ENCODE measurements at regions not wholly inside any gene's neighbourhood (a gene's known extent, or its start where the extent isn't known, plus 50 kb on each side); places are given as distances from the start of the nearest gene placed in this dataset.

- Mint-ChIP-seq H3K4me1 (no peaks in the 10 kb centered on the region), H3K27ac (no peak overlapping the region), H3K36me3 (no peaks in the 10 kb centered on the region), H3K9me3 (no peaks in the 10 kb centered on the region), H3K27me3 (ENCODE audit: insufficient read depth, low read depth) (no peaks in the 10 kb centered on the region), H3K4me3 (no peak overlapping the region)
- H3K27ac ChIP-seq: no peak overlapping the region
- H3F3A ChIP-seq (ENCODE audit: low read depth): no peaks in the 10 kb centered on the region
- H3K4me1 ChIP-seq: no peaks in the 10 kb centered on the region
- peaks cover 8% of the 10 kb centered on the region for H3K9me3 ChIP-seq (ENCODE audit: low read depth)
- H3K27me3 ChIP-seq: no peaks in the 10 kb centered on the region
- H2AFZ ChIP-seq (replicated peaks): no peak overlapping the region
- no peaks in the 10 kb centered on the region for H4K20me1 ChIP-seq (ENCODE audit: low read depth)
- no peaks in the 10 kb centered on the region for H3K36me3 ChIP-seq
- H3K4me3 ChIP-seq: no peak overlapping the region
- no peak overlapping the region for H3K9ac ChIP-seq
- no peaks in the 10 kb centered on the region for H3K79me2 ChIP-seq (ENCODE audit: low read depth)
- DNase-seq (ENCODE audit: low spot score): no peak
- TF ChIP-seq EZH2phosphoT487 (IDR thresholded peaks at IDR 0.05): no peak
- no peak for TF ChIP-seq CTCF (IDR thresholded peaks at IDR 0.05)
- no peak for TF ChIP-seq EZH2 (IDR thresholded peaks at IDR 0.05)
- no peak overlapping the region for H3K4me2 ChIP-seq
Measured at GRCh38 chrX:79645749-79646148, 278.6 kb upstream of the ITM2A start.

GRCh38 chrX:79631526-79631925 lies 264.4 kb upstream of the ITM2A start:
- Histone ChIP-seq H3K9me3 (ENCODE audit: low read depth) (no peaks in the 10 kb centered on the region), H3K36me3 (no peaks in the 10 kb centered on the region), H3K27ac (no peak overlapping the region), H3K79me2 (ENCODE audit: low read depth) (no peaks in the 10 kb centered on the region), H3K4me2 (no peak overlapping the region), H3K27me3 (no peaks in the 10 kb centered on the region), H4K20me1 (ENCODE audit: low read depth) (no peaks in the 10 kb centered on the region), H2AFZ (replicated peaks) (no peak overlapping the region), H3K9ac (no peak overlapping the region), H3K4me3 (no peak overlapping the region), H3F3A (ENCODE audit: low read depth) (no peaks in the 10 kb centered on the region), H3K4me1 (no peaks in the 10 kb centered on the region)
- Mint-ChIP-seq H3K4me3 (no peak overlapping the region), H3K27ac (no peak overlapping the region), H3K4me1 (no peaks in the 10 kb centered on the region), H3K36me3 (no peaks in the 10 kb centered on the region), H3K27me3 (ENCODE audit: insufficient read depth, low read depth) (no peaks in the 10 kb centered on the region), H3K9me3 (no peaks in the 10 kb centered on the region)
- TF ChIP-seq EZH2phosphoT487 (IDR thresholded peaks at IDR 0.05): no peak
- TF ChIP-seq CTCF (IDR thresholded peaks at IDR 0.05): no peak
- no peak for TF ChIP-seq EZH2 (IDR thresholded peaks at IDR 0.05)
- no peak for DNase-seq (ENCODE audit: low spot score)

- no peak overlapping the region for H3K4me3 Mint-ChIP-seq
- H3K27me3 Mint-ChIP-seq (ENCODE audit: insufficient read depth, low read depth): peaks cover 2% of the 10 kb centered on the region
- no peak overlapping the region for H3K27ac Mint-ChIP-seq
- Histone ChIP-seq H3K79me2 (ENCODE audit: low read depth) (no peaks in the 10 kb centered on the region), H3K36me3 (no peaks in the 10 kb centered on the region), H3K9me3 (ENCODE audit: low read depth) (no peaks in the 10 kb centered on the region), H3K4me1 (no peaks in the 10 kb centered on the region), H3K27ac (no peak overlapping the region), H3K9ac (no peak overlapping the region), H2AFZ (replicated peaks) (no peak overlapping the region), H3K4me3 (no peak overlapping the region), H3K4me2 (no peak overlapping the region), H3K27me3 (no peaks in the 10 kb centered on the region), H3F3A (ENCODE audit: low read depth) (no peaks in the 10 kb centered on the region), H4K20me1 (ENCODE audit: low read depth) (no peaks in the 10 kb centered on the region)
- DNase-seq (ENCODE audit: low spot score): no peak
- TF ChIP-seq CTCF (IDR thresholded peaks at IDR 0.05) (no peak), EZH2phosphoT487 (IDR thresholded peaks at IDR 0.05) (no peak), EZH2 (IDR thresholded peaks at IDR 0.05) (no peak)
- H3K4me1 Mint-ChIP-seq: no peaks in the 10 kb centered on the region
- H3K36me3 Mint-ChIP-seq: no peaks in the 10 kb centered on the region
- H3K9me3 Mint-ChIP-seq: no peaks in the 10 kb centered on the region
Measured at GRCh38 chrX:79630033-79631009, 263.2 kb upstream of the ITM2A start.
